ENCODE measurements at regions not wholly inside any gene's neighbourhood (a gene's known extent, or its start where the extent isn't known, plus 50 kb on each side); places are given as distances from the start of the nearest gene placed in this dataset.

- ATAC-seq (no peak), DNase-seq (ENCODE audit: low spot score) (no peak), FAIRE-seq (no peak)
- 54% methylated on average over 3 of the region's 3 CpGs for WGBS (ENCODE audit: low lambda C conversion rate)
- Histone ChIP-seq H3K27me3 (ENCODE audit: control insufficient read depth in 1 of 2, insufficient read depth in 2 of 2, low read length in 2 of 2) (no peaks in the 10 kb centered on the region), H3K9me3 (ENCODE audit: low read length) (no peaks in the 10 kb centered on the region), H4K20me1 (ENCODE audit: insufficient read depth, low read length) (no peaks in the 10 kb centered on the region), H3K79me2 (ENCODE audit: insufficient read depth, low read length) (no peaks in the 10 kb centered on the region), H3K4me3 (replicated peaks in 1 of 3; ENCODE audit: insufficient read depth in 1 of 3, low read depth in 2 of 3, low read length in 3 of 3) (no peak overlapping the region), H3K4me2 (ENCODE audit: low read depth, low read length) (no peak overlapping the region), H3K4me1 (ENCODE audit: insufficient read depth, low read length) (peaks cover 1% of the 10 kb centered on the region), H2AFZ (ENCODE audit: low read length) (no peak overlapping the region), H3K27ac (ENCODE audit: extremely low read length, insufficient read depth, low read length) (no peak overlapping the region), H3K36me3 (replicated peaks in 1 of 2; ENCODE audit: control insufficient read depth in 1 of 2, insufficient read depth in 2 of 2, low read length in 2 of 2) (no peaks in the 10 kb centered on the region), H3K9ac (ENCODE audit: insufficient read depth, low read depth, low read length) (no peak overlapping the region)
- intact Hi-C loops (cut with micrococcal nuclease; ENCODE audit: unreplicated experiment) (no loop called here), in situ Hi-C loops (cut with HindIII; ENCODE audit: extremely low pct_ligation_motif_present, low pct_unique_long_range_greater_than_20kb) (no loop called here)
- ChIA-PET CTCF (ENCODE audit: low intra/inter-chr PET ratio, low total read pairs) (no interaction called here), POLR2A (no interaction called here)
- no peak for TF ChIP-seq ZNF800 (CRISPR knock-in tag; IDR thresholded peaks at IDR 0.05)
- no peak for TF ChIP-seq FOXK1 (CRISPR knock-in tag; IDR thresholded peaks at IDR 0.05; ENCODE audit: borderline replicate concordance, low read depth)
- no peak for TF ChIP-seq PCBP2 (optimal IDR thresholded peaks at IDR 0.05; ENCODE audit: low read depth, low read length, poor library complexity, severe bottlenecking)
- BruUV-seq (replicated peaks) = no TSS peak
These were observed 235.0 kb downstream of the ZIC5 start for GRCh38 chr13:99736541-99736940.

GRCh38 chr13:99734013-99734693, 232.9 kb downstream of the TM9SF2 start:
- no peak overlapping the region for H3K9ac ChIP-seq (ENCODE audit: insufficient read depth, low read depth, low read length)
- DNase-seq (ENCODE audit: low spot score) = no peak
- no peak for FAIRE-seq
- no peaks in the 10 kb centered on the region for H3K36me3 ChIP-seq (replicated peaks in 1 of 2; ENCODE audit: control insufficient read depth in 1 of 2, insufficient read depth in 2 of 2, low read length in 2 of 2)
- no peak overlapping the region for H3K4me3 ChIP-seq (replicated peaks in 1 of 3; ENCODE audit: insufficient read depth in 1 of 3, low read depth in 2 of 3, low read length in 3 of 3)
- ATAC-seq = no peak
- H3K27ac ChIP-seq (ENCODE audit: extremely low read length, insufficient read depth, low read length) = no peak overlapping the region
- no peaks in the 10 kb centered on the region for H3K4me1 ChIP-seq (ENCODE audit: insufficient read depth, low read length)
- WGBS (ENCODE audit: low lambda C conversion rate) = 42% methylated on average over 7 of the region's 7 CpGs
- H4K20me1 ChIP-seq (ENCODE audit: insufficient read depth, low read length) = no peaks in the 10 kb centered on the region
- CTCF ChIA-PET (ENCODE audit: low intra/inter-chr PET ratio, low total read pairs) = no interaction called here
- intact Hi-C loops (cut with micrococcal nuclease; ENCODE audit: unreplicated experiment) (no loop called here), in situ Hi-C loops (cut with HindIII; ENCODE audit: extremely low pct_ligation_motif_present, low pct_unique_long_range_greater_than_20kb) (no loop called here)
- no peaks in the 10 kb centered on the region for H3K27me3 ChIP-seq (ENCODE audit: control insufficient read depth in 1 of 2, insufficient read depth in 2 of 2, low read length in 2 of 2)
- no TSS peak for BruUV-seq (replicated peaks)
- H2AFZ ChIP-seq (ENCODE audit: low read length) = no peak overlapping the region
- POLR2A ChIA-PET = no interaction called here
- H3K9me3 ChIP-seq (ENCODE audit: low read length) = no peaks in the 10 kb centered on the region
- H3K4me2 ChIP-seq (ENCODE audit: low read depth, low read length) = no peak overlapping the region
- no peaks in the 10 kb centered on the region for H3K79me2 ChIP-seq (ENCODE audit: insufficient read depth, low read length)
- no peak for TF ChIP-seq ARID2 (CRISPR knock-in tag; IDR thresholded peaks at IDR 0.05; ENCODE audit: borderline replicate concordance)
- TF ChIP-seq KLF12 (CRISPR knock-in tag; IDR thresholded peaks at IDR 0.05; ENCODE audit: borderline replicate concordance) = no peak
- no peak for TF ChIP-seq MAFK (conservative IDR thresholded peaks at IDR 0.05 in 1 of 2, IDR thresholded peaks at IDR 0.05 in 1 of 2; ENCODE audit: low read length in 2 of 2)
- no peak for TF ChIP-seq ZNF383 (CRISPR knock-in tag; IDR thresholded peaks at IDR 0.05; ENCODE audit: borderline replicate concordance)
- TF ChIP-seq NCOA5 (CRISPR knock-in tag; IDR thresholded peaks at IDR 0.05) = no peak
- TF ChIP-seq ZNF234 (CRISPR knock-in tag; conservative IDR thresholded peaks at IDR 0.05) = no peak
- TF ChIP-seq MLXIP (CRISPR knock-in tag; IDR thresholded peaks at IDR 0.05; ENCODE audit: borderline replicate concordance) = no peak
- TF ChIP-seq TAF15 (IDR thresholded peaks at IDR 0.05; ENCODE audit: low read depth, low read length, poor library complexity, severe bottlenecking) = no peak
- no peak for TF ChIP-seq ZNF841 (CRISPR knock-in tag; IDR thresholded peaks at IDR 0.05; ENCODE audit: borderline replicate concordance)
